ENCODE measurements at regions not wholly inside any gene's neighbourhood (a gene's known extent, or its start where the extent isn't known, plus 50 kb on each side); places are given as distances from the start of the nearest gene placed in this dataset.

- no peak for TF ChIP-seq CTCF (IDR thresholded peaks at IDR 0.05; ENCODE audit: insufficient read depth, low read length, poor library complexity, severe bottlenecking)
- DNase-seq (ENCODE audit: extremely low read depth, insufficient read length): peak; percentile 29
- Histone ChIP-seq H3K4me3 (replicated peaks; ENCODE audit: low read depth, low read length) (no peak overlapping the region), H3K36me3 (ENCODE audit: control insufficient read depth, insufficient read depth, low read length) (no peaks in the 10 kb centered on the region), H3K27me3 (replicated peaks; ENCODE audit: control insufficient read depth, insufficient read depth, low read length) (no peaks in the 10 kb centered on the region)
These were observed 215.4 kb upstream of the ITGA4 start for GRCh38 chr2:181241797-181242196.

- no peaks in the 10 kb centered on the region for H3K36me3 ChIP-seq (ENCODE audit: control insufficient read depth, insufficient read depth, low read length)
- no peak for DNase-seq (ENCODE audit: extremely low read depth, insufficient read length)
- no peak for TF ChIP-seq CTCF (IDR thresholded peaks at IDR 0.05; ENCODE audit: insufficient read depth, low read length, poor library complexity, severe bottlenecking)
These were observed 214.9 kb upstream of the ITGA4 start for GRCh38 chr2:181242262-181242661.

DNA sequence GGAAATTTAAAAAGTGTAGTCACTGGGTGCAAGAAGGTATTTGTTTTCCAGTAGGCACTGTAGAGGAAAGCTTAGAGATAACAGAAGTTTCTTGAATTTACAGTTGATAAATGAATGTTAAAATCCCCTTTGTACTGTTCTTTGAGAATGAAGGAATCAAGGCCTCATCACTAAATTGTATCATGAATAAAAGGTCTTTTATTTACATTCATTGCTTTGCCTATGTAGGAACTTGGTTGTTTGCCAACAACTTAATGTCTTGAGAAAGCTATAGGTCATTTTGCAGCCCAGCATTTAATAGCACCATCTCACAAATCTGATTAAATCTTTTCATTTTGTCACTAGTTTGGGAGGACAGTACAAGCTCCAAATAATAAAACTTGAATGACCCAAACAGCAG, 213.9 kb upstream of the ITGA4 start:
- no peak for TF ChIP-seq CTCF (IDR thresholded peaks at IDR 0.05; ENCODE audit: insufficient read depth, low read length, poor library complexity, severe bottlenecking)
- Histone ChIP-seq H3K4me3 (replicated peaks; ENCODE audit: low read depth, low read length) (no peak overlapping the region), H3K27me3 (replicated peaks; ENCODE audit: control insufficient read depth, insufficient read depth, low read length) (no peaks in the 10 kb centered on the region), H3K36me3 (ENCODE audit: control insufficient read depth, insufficient read depth, low read length) (no peaks in the 10 kb centered on the region)
- DNase-seq (ENCODE audit: extremely low read depth, insufficient read length): no peak

More at GRCh38 chr2:181242262-181242661, 214.9 kb upstream of the ITGA4 start:
- H3K27me3 ChIP-seq (replicated peaks; ENCODE audit: control insufficient read depth, insufficient read depth, low read length): no peaks in the 10 kb centered on the region
- H3K4me3 ChIP-seq (replicated peaks; ENCODE audit: low read depth, low read length): no peak overlapping the region

DNA sequence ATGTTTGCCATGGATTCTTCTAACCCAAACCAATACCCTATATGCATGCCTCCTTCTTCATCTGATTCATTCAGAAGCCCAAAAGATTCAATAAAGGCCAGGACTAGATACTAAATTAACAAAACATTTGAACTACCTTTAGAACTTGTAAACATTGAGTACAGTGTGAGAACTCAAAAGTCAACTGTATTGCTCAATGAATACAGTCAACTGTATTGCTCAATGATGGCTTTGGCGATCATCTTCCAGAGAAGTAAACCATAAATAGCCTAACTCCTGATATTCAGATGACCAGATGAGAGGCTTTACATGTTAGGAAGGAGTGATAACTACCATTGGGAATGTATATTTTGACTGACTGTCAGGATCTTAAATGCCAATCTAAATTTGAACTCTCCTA, 206.5 kb upstream of the ITGA4 start:
- no peak for DNase-seq (ENCODE audit: extremely low read depth, insufficient read length)
- Histone ChIP-seq H3K4me3 (replicated peaks; ENCODE audit: low read depth, low read length) (no peak overlapping the region), H3K36me3 (ENCODE audit: control insufficient read depth, insufficient read depth, low read length) (no peaks in the 10 kb centered on the region), H3K27me3 (replicated peaks; ENCODE audit: control insufficient read depth, insufficient read depth, low read length) (no peaks in the 10 kb centered on the region)
- no peak for TF ChIP-seq CTCF (IDR thresholded peaks at IDR 0.05; ENCODE audit: insufficient read depth, low read length, poor library complexity, severe bottlenecking)

DNA sequence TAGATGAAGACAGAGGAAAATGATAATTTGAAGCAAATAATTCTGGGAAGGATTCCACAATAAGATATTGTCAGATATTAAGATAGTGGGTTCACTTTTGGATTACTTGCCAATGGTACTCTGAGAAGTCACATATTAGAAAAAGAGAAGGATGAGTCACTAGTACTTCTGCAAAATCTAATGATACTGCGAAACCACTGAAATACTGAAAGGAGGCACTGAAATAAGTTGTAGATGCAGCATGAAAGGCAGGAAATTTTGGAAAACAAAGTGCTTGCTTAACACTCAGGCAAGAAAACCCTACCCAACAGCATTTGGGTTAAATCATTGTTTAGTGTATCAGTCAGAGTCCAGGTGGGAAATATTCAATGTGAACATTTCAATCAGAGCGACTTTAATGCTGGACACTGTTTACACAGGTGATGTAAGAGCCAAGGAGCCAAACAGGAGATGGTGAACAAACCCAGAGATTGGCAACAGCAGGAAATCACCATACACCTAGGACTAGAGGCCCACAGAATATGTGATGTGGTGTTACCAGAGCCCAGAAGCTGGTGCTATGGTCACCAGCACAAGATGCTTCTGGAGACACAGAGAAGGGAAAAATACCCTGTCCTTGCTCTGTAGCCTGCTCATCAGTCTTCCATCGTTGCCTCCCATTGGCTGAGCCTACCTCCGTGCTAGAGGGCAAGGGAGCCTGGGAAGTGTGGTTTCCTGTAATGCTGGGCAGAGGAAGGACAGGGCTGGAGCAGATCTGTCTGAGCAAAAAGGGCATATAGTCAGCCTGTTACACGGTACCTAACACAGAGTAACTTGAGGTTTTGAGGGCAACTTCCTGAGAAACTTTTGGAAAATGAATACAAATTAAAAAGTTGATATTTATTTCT, 204.7 kb upstream of the ITGA4 start:
- no peaks in the 10 kb centered on the region for H3K27me3 ChIP-seq (replicated peaks; ENCODE audit: control insufficient read depth, insufficient read depth, low read length)
- no peaks in the 10 kb centered on the region for H3K36me3 ChIP-seq (ENCODE audit: control insufficient read depth, insufficient read depth, low read length)
- H3K4me3 ChIP-seq (replicated peaks; ENCODE audit: low read depth, low read length): no peak overlapping the region
- TF ChIP-seq CTCF (IDR thresholded peaks at IDR 0.05; ENCODE audit: insufficient read depth, low read length, poor library complexity, severe bottlenecking): no peak
- DNase-seq (ENCODE audit: extremely low read depth, insufficient read length): no peak
